GM19025 (cell line): ENCODE measurements at regions not wholly inside any gene's neighbourhood (a gene's known extent, or its start where the extent isn't known, plus 50 kb on each side); places are given as distances from the start of the nearest gene placed in this dataset.

Experiments used
- ATAC-seq: cut with Tn5 transposase; IDR thresholded peaks from one replicate; pipeline ENCODE4 v1.9.1; 2021; ENCODE audit warnings: mild to moderate bottlenecking, low read depth, moderate library complexity; ENCODE audit not compliant: unreplicated experiment

- no peak for ATAC-seq
These were observed 193.0 kb upstream of the BTG1 start for GRCh38 chr12:92338671-92339070.

- no peak for ATAC-seq
These were observed 192.5 kb upstream of the BTG1 start for GRCh38 chr12:92338102-92338501.

- ATAC-seq, result no peak
These were observed 191.5 kb upstream of the BTG1 start for GRCh38 chr12:92337128-92337527.

GRCh38 chr12:92336641-92337040 is 191.0 kb upstream of the BTG1 start:
- no peak for ATAC-seq

- ATAC-seq, result no peak
These were observed 190.2 kb upstream of the BTG1 start for GRCh38 chr12:92335831-92336230.

GRCh38 chr12:92334552-92334951 is 188.9 kb upstream of the BTG1 start:
- no peak for ATAC-seq

- ATAC-seq, result no peak
These were observed 186.9 kb upstream of the BTG1 start for GRCh38 chr12:92332552-92332951.

GRCh38 chr12:92331383-92331782 is 185.7 kb upstream of the BTG1 start:
- no peak for ATAC-seq

GRCh38 chr12:92330654-92331053 is 185.0 kb upstream of the BTG1 start:
- ATAC-seq, result no peak

GRCh38 chr12:92326877-92327276 is 181.2 kb upstream of the BTG1 start:
- ATAC-seq, result no peak

- ATAC-seq, result no peak
These were observed 179.3 kb upstream of the BTG1 start for GRCh38 chr12:92324849-92325500.

- ATAC-seq, result no peak
These were observed 166.9 kb upstream of the BTG1 start for GRCh38 chr12:92312463-92312964.

- ATAC-seq, result no peak
These were observed 158.9 kb upstream of the BTG1 start for GRCh38 chr12:92304371-92305055.

GRCh38 chr12:92302041-92302829 is 156.6 kb upstream of the BTG1 start:
- no peak for ATAC-seq

- ATAC-seq, result no peak
These were observed 155.7 kb upstream of the BTG1 start for GRCh38 chr12:92301356-92301755.

- no peak for ATAC-seq
These were observed 155.1 kb upstream of the BTG1 start for GRCh38 chr12:92300777-92301176.

- no peak for ATAC-seq
These were observed 154.1 kb upstream of the BTG1 start for GRCh38 chr12:92299744-92300143.

GRCh38 chr12:92299344-92299743 is 153.7 kb upstream of the BTG1 start:
- no peak for ATAC-seq

- no peak for ATAC-seq
These were observed 152.5 kb upstream of the BTG1 start for GRCh38 chr12:92297932-92298696.

GRCh38 chr12:92297405-92297804 is 151.8 kb upstream of the BTG1 start:
- ATAC-seq, result no peak

- no peak for ATAC-seq
These were observed 149.9 kb upstream of the BTG1 start for GRCh38 chr12:92295523-92295922.
